Stomach smooth muscle (tissue), 2 donors: ENCODE measurements at regions not wholly inside any gene's neighbourhood (a gene's known extent, or its start where the extent isn't known, plus 50 kb on each side); places are given as distances from the start of the nearest gene placed in this dataset.

Source experiments
- H3K27ac ChIP-seq: one replicate; pipeline ENCODE4 v1.7.0; 2013; ENCODE audit warnings: mild to moderate bottlenecking, low read length, inconsistent platforms
- H3K27me3 ChIP-seq, 2 donors: one replicate each; pipeline ENCODE4 v1.7.0; 2013; ENCODE audit warnings: low read length in 2 of 2; ENCODE audit not compliant: insufficient read depth in 2 of 2, control insufficient read depth in 1 of 2
- H3K36me3 ChIP-seq, 2 donors: one replicate each; pipeline ENCODE4 v1.7.0; 2013; ENCODE audit warnings: low read length in 2 of 2; ENCODE audit not compliant: control insufficient read depth in 2 of 2, insufficient read depth in 2 of 2
- H3K4me1 ChIP-seq: one replicate; pipeline ENCODE4 v1.7.0; 2013; ENCODE audit warnings: low read length; ENCODE audit not compliant: control insufficient read depth, insufficient read depth
- H3K4me3 ChIP-seq, 2 donors: one replicate each; pipeline ENCODE4 v1.7.0; 2013; ENCODE audit warnings: low read length in 2 of 2
- H3K9ac ChIP-seq, 2 donors: one replicate each; pipeline ENCODE4 v1.7.0; 2013; ENCODE audit warnings: low read length in 2 of 2, mild to moderate bottlenecking in 1 of 2
- H3K9me3 ChIP-seq, 2 donors: one replicate each; pipeline ENCODE4 v1.7.0; 2013; ENCODE audit warnings: low read length in 2 of 2; ENCODE audit not compliant: control insufficient read depth in 2 of 2
- donor health status: healthy.
- donor health status: Pancreatic carcinoma.

- peaks cover 0 to 7% of the 10 kb centered on the region in 2 donors for H3K9me3 ChIP-seq
- no peaks in the 10 kb centered on the region for H3K27me3 ChIP-seq
- H3K4me1 ChIP-seq = no peaks in the 10 kb centered on the region
- no peak overlapping the region for H3K9ac ChIP-seq
- no peak overlapping the region for H3K27ac ChIP-seq
- H3K4me3 ChIP-seq = no peak overlapping the region
- H3K36me3 ChIP-seq = no peaks in the 10 kb centered on the region
Observed at GRCh38 chr19:31705656-31706055, 356.4 kb upstream of the TSHZ3 start.

GRCh38 chr19:31706131-31706530 is 356.9 kb upstream of the TSHZ3 start:
- H3K9me3 ChIP-seq = peaks cover 0 to 7% of the 10 kb centered on the region in 2 donors
- no peak overlapping the region for H3K9ac ChIP-seq
- H3K27ac ChIP-seq = no peak overlapping the region
- H3K4me3 ChIP-seq = no peak overlapping the region
- no peaks in the 10 kb centered on the region for H3K27me3 ChIP-seq
- H3K36me3 ChIP-seq = no peaks in the 10 kb centered on the region
- no peaks in the 10 kb centered on the region for H3K4me1 ChIP-seq

- H3K27ac ChIP-seq = no peak overlapping the region
- no peaks in the 10 kb centered on the region for H3K4me1 ChIP-seq
- H3K36me3 ChIP-seq = no peaks in the 10 kb centered on the region
- no peaks in the 10 kb centered on the region for H3K27me3 ChIP-seq
- no peak overlapping the region for H3K9ac ChIP-seq
- H3K9me3 ChIP-seq = peaks cover 0 to 7% of the 10 kb centered on the region in 2 donors
- no peak overlapping the region for H3K4me3 ChIP-seq
Observed at GRCh38 chr19:31706691-31707620, 357.7 kb upstream of the TSHZ3 start.

- H3K36me3 ChIP-seq = no peaks in the 10 kb centered on the region
- no peak overlapping the region for H3K27ac ChIP-seq
- peaks cover 10% of the 10 kb centered on the region in 2 donors for H3K9me3 ChIP-seq
- H3K4me3 ChIP-seq = no peak overlapping the region
- no peaks in the 10 kb centered on the region for H3K4me1 ChIP-seq
- no peak overlapping the region for H3K9ac ChIP-seq
- H3K27me3 ChIP-seq = no peaks in the 10 kb centered on the region
Observed at GRCh38 chr19:31708520-31708919, 359.3 kb upstream of the TSHZ3 start.

- no peak overlapping the region for H3K9ac ChIP-seq
- H3K27me3 ChIP-seq = no peaks in the 10 kb centered on the region
- H3K36me3 ChIP-seq = no peaks in the 10 kb centered on the region
- no peak overlapping the region for H3K27ac ChIP-seq
- H3K4me3 ChIP-seq = no peak overlapping the region
- peaks cover 11 to 12% of the 10 kb centered on the region in 2 donors for H3K9me3 ChIP-seq
- no peaks in the 10 kb centered on the region for H3K4me1 ChIP-seq
Observed at GRCh38 chr19:31709476-31709875, 360.2 kb upstream of the TSHZ3 start.

- Histone ChIP-seq H3K9me3 (peaks cover 11 to 12% of the 10 kb centered on the region in 2 donors), H3K4me3 (no peak overlapping the region)
Observed at GRCh38 chr19:31715249-31715945, 366.2 kb upstream of the TSHZ3 start.

GRCh38 chr19:31716826-31717225 is 367.6 kb upstream of the TSHZ3 start:
- H3K4me1 ChIP-seq = peaks cover 3% of the 10 kb centered on the region
- H3K27ac ChIP-seq = no peak overlapping the region
- H3K4me3 ChIP-seq = no peak overlapping the region
- H3K9ac ChIP-seq = no peak overlapping the region
- H3K27me3 ChIP-seq = no peaks in the 10 kb centered on the region
- H3K9me3 ChIP-seq = peaks cover 11 to 12% of the 10 kb centered on the region in 2 donors
- H3K36me3 ChIP-seq = no peaks in the 10 kb centered on the region

More at GRCh38 chr19:31715249-31715945, 366.2 kb upstream of the TSHZ3 start:
- Histone ChIP-seq H3K36me3 (no peaks in the 10 kb centered on the region), H3K27ac (no peak overlapping the region), H3K9ac (no peak overlapping the region), H3K4me1 (peaks cover 3% of the 10 kb centered on the region), H3K27me3 (no peaks in the 10 kb centered on the region)

- Histone ChIP-seq H3K9me3 (peaks cover 11 to 12% of the 10 kb centered on the region in 2 donors), H3K4me1 (peaks cover 3% of the 10 kb centered on the region), H3K4me3 (no peak overlapping the region), H3K27ac (peak overlapping the region; percentile 24), H3K27me3 (no peaks in the 10 kb centered on the region), H3K9ac (no peak overlapping the region), H3K36me3 (no peaks in the 10 kb centered on the region)
Observed at GRCh38 chr19:31717269-31717923, 368.2 kb upstream of the TSHZ3 start.

GRCh38 chr19:31718032-31718431 is 368.8 kb upstream of the TSHZ3 start:
- Histone ChIP-seq H3K27me3 (no peaks in the 10 kb centered on the region), H3K27ac (peak overlapping the region; percentile 62)

GRCh38 chr19:31718898-31719297 is 369.7 kb upstream of the TSHZ3 start:
- H3K27ac ChIP-seq = peak overlapping the region; percentile 62
- peak overlapping the region; percentile 1 to 62 for H3K4me3 ChIP-seq
- no peaks in the 10 kb centered on the region for H3K36me3 ChIP-seq
- H3K9me3 ChIP-seq = no peaks in the 10 kb centered on the region
- no peak overlapping the region for H3K9ac ChIP-seq
- peaks cover 3% of the 10 kb centered on the region for H3K4me1 ChIP-seq
- H3K27me3 ChIP-seq = no peaks in the 10 kb centered on the region

More at GRCh38 chr19:31718032-31718431, 368.8 kb upstream of the TSHZ3 start:
- H3K9ac ChIP-seq = peak overlapping the region in 1 of 2 donors; percentile 19
- H3K4me3 ChIP-seq = peak overlapping the region; percentile 1 to 62
- peaks cover 5 to 7% of the 10 kb centered on the region in 2 donors for H3K9me3 ChIP-seq
- no peaks in the 10 kb centered on the region for H3K36me3 ChIP-seq
- H3K4me1 ChIP-seq = peaks cover 3% of the 10 kb centered on the region
